ENCODE measurements at regions not wholly inside any gene's neighbourhood (a gene's known extent, or its start where the extent isn't known, plus 50 kb on each side); places are given as distances from the start of the nearest gene placed in this dataset.
A peak's percentile ranks its signal among the peaks of the same experiment; 100 is the strongest.
"Not testable (repeated sequence)": the region's sequence is repeated elsewhere in the genome, so short reads cannot be mapped to it uniquely, and the experiment has no call there.

DNA sequence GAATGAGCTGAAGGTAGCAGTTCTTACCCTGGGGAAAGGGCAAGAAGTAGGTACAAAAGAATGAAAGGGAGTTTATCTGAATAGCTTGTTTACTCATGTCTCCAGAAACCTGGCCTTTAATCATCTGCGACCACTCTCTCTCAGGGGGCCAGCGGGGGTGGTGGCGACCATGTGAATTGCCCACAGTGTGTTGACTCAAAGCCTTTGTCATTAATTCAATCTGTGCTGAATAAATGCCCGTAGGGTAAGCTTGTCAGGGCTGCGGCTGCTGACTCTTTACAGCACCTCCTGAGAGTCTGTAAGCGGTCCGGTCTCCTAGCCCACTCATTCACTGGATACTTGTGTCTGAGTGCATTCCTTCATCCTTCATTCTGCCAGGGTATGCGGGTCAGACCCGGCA, 874.4 kb downstream of the SLC6A15 start:
- H3K27me3 ChIP-seq: no peaks in the 10 kb centered on the region
- H3K27ac ChIP-seq: no peak overlapping the region
- TF ChIP-seq POLR2A (IDR thresholded peaks at IDR 0.05) (no peak), POLR2AphosphoS5 (IDR thresholded peaks at IDR 0.05) (no peak), EP300 (IDR thresholded peaks at IDR 0.05) (no peak)
- TF ChIP-seq, protein P1, sequence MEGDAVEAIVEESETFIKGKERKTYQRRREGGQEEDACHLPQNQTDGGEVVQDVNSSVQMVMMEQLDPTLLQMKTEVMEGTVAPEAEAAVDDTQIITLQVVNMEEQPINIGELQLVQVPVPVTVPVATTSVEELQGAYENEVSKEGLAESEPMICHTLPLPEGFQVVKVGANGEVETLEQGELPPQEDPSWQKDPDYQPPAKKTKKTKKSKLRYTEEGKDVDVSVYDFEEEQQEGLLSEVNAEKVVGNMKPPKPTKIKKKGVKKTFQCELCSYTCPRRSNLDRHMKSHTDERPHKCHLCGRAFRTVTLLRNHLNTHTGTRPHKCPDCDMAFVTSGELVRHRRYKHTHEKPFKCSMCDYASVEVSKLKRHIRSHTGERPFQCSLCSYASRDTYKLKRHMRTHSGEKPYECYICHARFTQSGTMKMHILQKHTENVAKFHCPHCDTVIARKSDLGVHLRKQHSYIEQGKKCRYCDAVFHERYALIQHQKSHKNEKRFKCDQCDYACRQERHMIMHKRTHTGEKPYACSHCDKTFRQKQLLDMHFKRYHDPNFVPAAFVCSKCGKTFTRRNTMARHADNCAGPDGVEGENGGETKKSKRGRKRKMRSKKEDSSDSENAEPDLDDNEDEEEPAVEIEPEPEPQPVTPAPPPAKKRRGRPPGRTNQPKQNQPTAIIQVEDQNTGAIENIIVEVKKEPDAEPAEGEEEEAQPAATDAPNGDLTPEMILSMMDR (IDR thresholded peaks at IDR 0.05): no peak
- no peaks in the 10 kb centered on the region for H3K4me1 ChIP-seq
- no peak overlapping the region for H3K4me3 ChIP-seq
- no peaks in the 10 kb centered on the region for H3K36me3 ChIP-seq
- 58 to 65% methylated on average over 9 of the region's 9 CpGs for WGBS, 2 donors
- DNase-seq (no peak), ATAC-seq (ENCODE audit: low FRiP score in 2 of 2) (no peak)
- peaks cover 0 to 3% (median 1%) of the 10 kb centered on the region in 4 donors for H3K9me3 ChIP-seq

DNA sequence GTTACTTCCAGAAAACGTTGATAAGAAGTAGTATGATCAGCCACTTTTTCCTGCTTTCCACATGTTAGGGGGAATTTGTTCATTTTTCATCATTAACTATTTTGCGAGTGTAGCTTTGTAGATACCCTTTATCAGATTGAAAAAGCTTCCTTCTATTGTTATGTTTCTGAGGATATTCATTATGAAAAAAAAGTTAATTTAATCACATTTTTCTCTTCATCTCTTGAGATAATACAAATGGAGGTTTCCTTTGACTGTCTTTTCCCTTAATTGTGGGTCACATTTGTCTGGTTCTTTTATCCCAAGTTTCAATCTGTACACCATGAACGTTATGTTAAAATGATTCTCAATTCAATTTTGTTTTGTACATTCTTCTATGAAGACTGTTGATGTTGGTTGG, 875.7 kb downstream of the SLC6A15 start:
- no peak for DNase-seq
- 52 to 57% methylated on average over 3 of the region's 3 CpGs for WGBS, 2 donors
- H3K36me3 ChIP-seq: no peaks in the 10 kb centered on the region
- H3K4me3 ChIP-seq: no peak overlapping the region
- no peaks in the 10 kb centered on the region for H3K27me3 ChIP-seq
- peaks cover 0 to 7% (median 6%) of the 10 kb centered on the region in 4 donors for H3K9me3 ChIP-seq
- H3K4me1 ChIP-seq: no peaks in the 10 kb centered on the region
- ATAC-seq (ENCODE audit: low FRiP score in 2 of 2): no peak
- no peak overlapping the region for H3K27ac ChIP-seq
- TF ChIP-seq, protein P1 (IDR thresholded peaks at IDR 0.05): no peak
- TF ChIP-seq EP300 (IDR thresholded peaks at IDR 0.05): no peak
- no peak for TF ChIP-seq POLR2A (IDR thresholded peaks at IDR 0.05)
- no peak for TF ChIP-seq POLR2AphosphoS5 (IDR thresholded peaks at IDR 0.05)

DNA sequence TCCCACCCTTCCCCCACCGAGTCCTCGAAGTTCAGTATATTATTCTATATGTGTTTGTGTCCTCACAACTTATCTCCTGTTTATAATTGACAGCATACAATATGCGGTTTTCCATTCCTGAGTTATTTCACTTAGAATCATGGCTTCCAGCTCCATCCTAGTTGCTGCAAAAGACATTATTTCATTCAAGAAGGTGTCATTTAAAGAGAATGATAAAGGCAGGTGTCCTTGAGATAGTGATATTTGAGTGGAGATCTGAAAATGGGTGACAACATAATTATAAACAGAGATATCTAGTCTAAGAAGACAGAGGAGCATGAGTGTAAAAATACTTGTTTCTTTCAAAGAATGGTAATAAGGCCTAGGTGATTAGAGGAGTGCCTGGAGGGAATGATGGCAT, 876.8 kb downstream of the SLC6A15 start:
- ATAC-seq (ENCODE audit: low FRiP score in 2 of 2): no peak

DNA sequence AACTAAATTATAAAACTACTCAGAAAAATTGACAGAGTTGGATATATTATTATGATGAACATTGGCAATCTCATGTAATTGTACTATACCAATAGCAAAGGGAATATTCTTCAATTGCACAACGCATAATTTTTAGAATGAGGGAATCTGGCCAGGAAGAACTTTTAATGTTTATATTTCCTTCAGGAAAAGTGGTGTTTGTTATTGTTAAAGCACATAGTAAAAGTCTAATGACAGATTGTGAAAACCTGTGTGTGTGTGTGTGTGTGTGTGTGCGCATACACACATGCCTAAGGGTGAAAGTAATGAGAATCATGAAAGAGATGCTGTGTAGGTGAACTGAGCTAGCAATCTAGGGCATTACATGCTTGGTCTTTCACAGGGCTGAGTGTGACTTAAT, 877.7 kb downstream of the SLC6A15 start:
- TF ChIP-seq, protein P1 (IDR thresholded peaks at IDR 0.05): no peak
- no peak for TF ChIP-seq POLR2A (IDR thresholded peaks at IDR 0.05)
- TF ChIP-seq POLR2AphosphoS5 (IDR thresholded peaks at IDR 0.05): no peak
- Histone ChIP-seq H3K27me3 (no peaks in the 10 kb centered on the region), H3K36me3 (no peaks in the 10 kb centered on the region), H3K4me3 (no peak overlapping the region), H3K27ac (no peak overlapping the region), H3K9me3 (peaks cover 0 to 7% (median 6%) of the 10 kb centered on the region in 4 donors), H3K4me1 (no peaks in the 10 kb centered on the region)
- no peak for DNase-seq
- 24 to 28% methylated on average over 2 of the region's 2 CpGs for WGBS, 2 donors
- ATAC-seq (ENCODE audit: low FRiP score in 2 of 2): no peak

More for the DNA sequence above, 876.8 kb downstream of the SLC6A15 start:
- WGBS, 2 donors: 76 to 81% methylated on average over 3 of the region's 3 CpGs
- TF ChIP-seq, protein P1 (IDR thresholded peaks at IDR 0.05): no peak
- TF ChIP-seq EP300 (IDR thresholded peaks at IDR 0.05) (no peak), POLR2AphosphoS5 (IDR thresholded peaks at IDR 0.05) (no peak), POLR2A (IDR thresholded peaks at IDR 0.05) (no peak)
- Histone ChIP-seq H3K36me3 (no peaks in the 10 kb centered on the region), H3K27ac (no peak overlapping the region), H3K27me3 (no peaks in the 10 kb centered on the region), H3K4me3 (no peak overlapping the region), H3K4me1 (no peaks in the 10 kb centered on the region), H3K9me3 (peaks cover 0 to 7% (median 6%) of the 10 kb centered on the region in 4 donors)
- DNase-seq: no peak

DNA sequence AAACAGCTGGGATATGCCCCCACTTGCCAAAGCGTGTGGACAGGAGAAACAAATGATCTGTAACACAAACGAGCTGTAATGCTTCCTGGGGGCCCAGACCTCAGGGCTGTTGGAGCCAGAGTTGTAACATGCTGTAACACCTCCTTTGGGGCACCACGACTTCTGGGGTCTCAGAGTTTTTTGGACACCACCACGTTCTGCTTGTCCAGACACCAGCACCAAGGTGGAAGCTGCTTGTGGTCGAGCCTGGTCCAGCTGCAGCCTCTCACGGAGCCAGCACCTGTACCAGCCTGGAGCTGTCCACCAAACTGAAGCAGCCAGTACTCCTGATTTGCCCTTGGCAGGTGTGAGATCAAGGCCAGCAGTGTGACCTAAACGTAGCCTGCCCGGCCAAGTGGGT, 879.4 kb downstream of the SLC6A15 start:
- Histone ChIP-seq H3K4me1 (no peaks in the 10 kb centered on the region), H3K4me3 (no peak overlapping the region), H3K27me3 (no peaks in the 10 kb centered on the region), H3K9me3 (peaks cover 0 to 7% (median 6%) of the 10 kb centered on the region in 4 donors), H3K36me3 (no peaks in the 10 kb centered on the region), H3K27ac (no peak overlapping the region)
- TF ChIP-seq, protein P1 (IDR thresholded peaks at IDR 0.05): no peak
- TF ChIP-seq POLR2A (IDR thresholded peaks at IDR 0.05) (no peak), POLR2AphosphoS5 (IDR thresholded peaks at IDR 0.05) (no peak), EP300 (IDR thresholded peaks at IDR 0.05) (no peak)
- 77 to 86% methylated on average over 6 to 8 of the region's 8 CpGs for WGBS, 2 donors
- ATAC-seq (ENCODE audit: low FRiP score in 2 of 2): no peak
- DNase-seq: peak in 1 of 2 donors; percentile 13

DNA sequence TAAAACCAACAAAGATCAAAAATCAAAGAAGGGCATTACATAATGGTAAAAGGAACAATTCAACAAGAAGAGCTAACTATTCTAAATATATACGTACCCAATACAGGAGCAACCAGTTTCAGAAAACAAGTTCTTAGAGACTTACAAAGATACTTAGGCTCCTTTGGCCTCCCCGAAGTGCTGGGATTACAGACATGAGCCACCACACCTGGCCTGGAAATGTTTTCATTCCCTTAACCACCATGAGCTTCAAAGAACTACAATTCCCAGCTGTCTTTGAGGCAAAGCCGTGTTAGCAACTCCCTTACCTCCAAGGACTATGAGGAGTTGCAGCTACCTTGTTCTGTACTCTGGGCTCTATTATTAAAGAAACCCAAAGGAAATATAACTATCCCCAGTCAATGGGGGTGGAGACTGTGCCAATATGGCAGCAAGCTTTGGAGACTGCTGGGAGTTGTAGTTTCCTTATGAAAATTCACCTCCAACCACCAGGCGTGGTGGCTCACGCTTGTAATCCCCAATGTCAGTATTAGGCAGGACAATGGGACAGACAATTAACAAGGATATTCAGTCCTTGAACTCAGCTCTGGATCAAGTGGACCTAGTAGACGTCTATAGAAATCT, 893.9 kb downstream of the SLC6A15 start:
- 75 to 78% methylated on average over 6 of the region's 6 CpGs for WGBS, 2 donors
- H3K27me3 ChIP-seq; H3K4me3 ChIP-seq; H3K4me1 ChIP-seq; H3K9me3 ChIP-seq; H3K27ac ChIP-seq; DNase-seq; ATAC-seq (ENCODE audit: low FRiP score in 2 of 2); H3K36me3 ChIP-seq: not testable (repeated sequence)

All from upper lobe of left lung (tissue), 6 donors.